Mesothelial cell of epicardium (in vitro differentiated cells): ENCODE measurements at regions not wholly inside any gene's neighbourhood (a gene's known extent, or its start where the extent isn't known, plus 50 kb on each side); places are given as distances from the start of the nearest gene placed in this dataset.

Experiments
- DNase-seq, 2 experiments: peaks; one replicate each; pipeline ENCODE4 v3.0.0; 2021; ENCODE audit warnings: low spot score in 2 of 2; ENCODE audit not compliant: unreplicated experiment in 2 of 2
- H3K27ac Mint-ChIP-seq: 2 replicates; pipeline ENCODE4 v1.8.0; 2021; ENCODE audit warnings: mixed read lengths
- H3K27me3 Mint-ChIP-seq: 2 replicates; pipeline ENCODE4 v1.8.0; 2021; ENCODE audit warnings: low read depth, mixed read lengths
- H3K36me3 Mint-ChIP-seq: 2 replicates; pipeline ENCODE4 v1.8.0; 2021; ENCODE audit warnings: mixed read lengths
- H3K4me1 Mint-ChIP-seq: 2 replicates; pipeline ENCODE4 v1.8.0; 2021; ENCODE audit warnings: mixed read lengths
- H3K4me3 Mint-ChIP-seq: 2 replicates; pipeline ENCODE4 v1.8.0; 2021; ENCODE audit warnings: mild to moderate bottlenecking, moderate library complexity, mixed read lengths
- H3K9me3 Mint-ChIP-seq: 2 replicates; pipeline ENCODE4 v1.8.0; 2021; ENCODE audit warnings: mixed read lengths
- CTCF ChIP-seq: fragments of 200-600 bp; sonication (generic); IDR thresholded peaks from one replicate; pipeline ENCODE4 v1.5.0; 2021; ENCODE audit warnings: antibody characterized with exemption; ENCODE audit not compliant: unreplicated experiment

- Mint-ChIP-seq H3K27ac (no peak overlapping the region), H3K9me3 (peaks cover 4% of the 10 kb centered on the region), H3K27me3 (peaks cover 24% of the 10 kb centered on the region), H3K36me3 (no peaks in the 10 kb centered on the region), H3K4me3 (no peak overlapping the region), H3K4me1 (peaks cover 12% of the 10 kb centered on the region)
- DNase-seq, result no peak
- no peak for TF ChIP-seq CTCF
Observed at GRCh38 chr2:18209934-18210639, 331.6 kb downstream of the KCNS3 start.

GRCh38 chr2:18208956-18209355 is 330.5 kb downstream of the KCNS3 start:
- Mint-ChIP-seq H3K4me1 (peaks cover 12% of the 10 kb centered on the region), H3K36me3 (no peaks in the 10 kb centered on the region), H3K27me3 (peaks cover 22% of the 10 kb centered on the region), H3K27ac (no peak overlapping the region), H3K9me3 (peaks cover 10% of the 10 kb centered on the region), H3K4me3 (no peak overlapping the region)
- no peak for DNase-seq
- TF ChIP-seq CTCF, result no peak

- Mint-ChIP-seq H3K4me1 (no peaks in the 10 kb centered on the region), H3K27ac (no peak overlapping the region), H3K9me3 (peaks cover 6% of the 10 kb centered on the region), H3K36me3 (no peaks in the 10 kb centered on the region), H3K4me3 (no peak overlapping the region), H3K27me3 (peaks cover 4% of the 10 kb centered on the region)
- no peak for DNase-seq
- TF ChIP-seq CTCF, result no peak
Observed at GRCh38 chr2:18200771-18201170, 322.3 kb downstream of the KCNS3 start.

GRCh38 chr2:18198677-18199076 is 320.2 kb downstream of the KCNS3 start:
- H3K4me3 Mint-ChIP-seq, result no peak overlapping the region
- peaks cover 4% of the 10 kb centered on the region for H3K27me3 Mint-ChIP-seq
- H3K36me3 Mint-ChIP-seq, result no peaks in the 10 kb centered on the region
- no peaks in the 10 kb centered on the region for H3K9me3 Mint-ChIP-seq
- no peaks in the 10 kb centered on the region for H3K4me1 Mint-ChIP-seq
- TF ChIP-seq CTCF, result no peak
- DNase-seq, result no peak
- H3K27ac Mint-ChIP-seq, result no peak overlapping the region

- no peak overlapping the region for H3K4me3 Mint-ChIP-seq
- H3K9me3 Mint-ChIP-seq, result no peaks in the 10 kb centered on the region
- H3K4me1 Mint-ChIP-seq, result peaks cover 2% of the 10 kb centered on the region
- no peaks in the 10 kb centered on the region for H3K36me3 Mint-ChIP-seq
- no peak for DNase-seq
- peaks cover 10% of the 10 kb centered on the region for H3K27me3 Mint-ChIP-seq
- TF ChIP-seq CTCF, result no peak
- H3K27ac Mint-ChIP-seq, result no peak overlapping the region
Observed at GRCh38 chr2:18194161-18194560, 315.7 kb downstream of the KCNS3 start.
